Loucy (cell line): ENCODE measurements at regions not wholly inside any gene's neighbourhood (a gene's known extent, or its start where the extent isn't known, plus 50 kb on each side); places are given as distances from the start of the nearest gene placed in this dataset.

Experiments
- EZH2phosphoT487 ChIP-seq: fragments of 200-600 bp; IDR thresholded peaks from 2 replicates; pipeline ENCODE4 v1.6.1; 2018; ENCODE audit warnings: antibody characterized with exemption, mild to moderate bottlenecking, moderate library complexity, borderline replicate concordance
- TF ChIP-seq, protein P1 (sequence below): fragments of 200-600 bp; sonication (generic); conservative IDR thresholded peaks from 2 replicates; pipeline ENCODE4 v1.5.1; 2014; ENCODE audit warnings: mild to moderate bottlenecking, antibody characterized with exemption, low read length

DNA sequence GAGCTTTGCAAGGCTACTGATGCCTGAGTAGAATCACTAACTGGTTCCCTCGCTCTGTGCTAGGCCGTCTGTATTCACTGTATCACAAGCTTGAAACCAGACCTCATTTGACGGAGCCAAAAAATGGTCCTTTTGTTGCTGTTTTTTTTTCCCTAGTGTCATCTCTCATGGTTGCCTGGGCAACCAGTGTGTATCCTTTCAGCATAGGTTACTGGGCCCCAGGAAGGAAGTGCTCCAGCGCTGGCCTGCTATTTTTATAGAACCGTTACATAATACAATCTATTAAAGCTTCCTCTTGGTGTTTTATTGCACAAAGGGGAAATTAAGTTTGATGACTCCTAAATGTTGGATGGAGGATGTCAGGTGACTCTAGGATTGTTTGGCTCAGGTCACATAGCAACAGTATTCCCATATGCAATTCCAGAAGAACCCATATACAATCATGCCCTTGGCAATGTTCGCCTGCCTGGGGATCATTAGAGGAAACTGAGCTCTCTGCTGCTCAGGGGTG lies 220.4 kb downstream of the SPRY1 start:
- TF ChIP-seq, protein P1, sequence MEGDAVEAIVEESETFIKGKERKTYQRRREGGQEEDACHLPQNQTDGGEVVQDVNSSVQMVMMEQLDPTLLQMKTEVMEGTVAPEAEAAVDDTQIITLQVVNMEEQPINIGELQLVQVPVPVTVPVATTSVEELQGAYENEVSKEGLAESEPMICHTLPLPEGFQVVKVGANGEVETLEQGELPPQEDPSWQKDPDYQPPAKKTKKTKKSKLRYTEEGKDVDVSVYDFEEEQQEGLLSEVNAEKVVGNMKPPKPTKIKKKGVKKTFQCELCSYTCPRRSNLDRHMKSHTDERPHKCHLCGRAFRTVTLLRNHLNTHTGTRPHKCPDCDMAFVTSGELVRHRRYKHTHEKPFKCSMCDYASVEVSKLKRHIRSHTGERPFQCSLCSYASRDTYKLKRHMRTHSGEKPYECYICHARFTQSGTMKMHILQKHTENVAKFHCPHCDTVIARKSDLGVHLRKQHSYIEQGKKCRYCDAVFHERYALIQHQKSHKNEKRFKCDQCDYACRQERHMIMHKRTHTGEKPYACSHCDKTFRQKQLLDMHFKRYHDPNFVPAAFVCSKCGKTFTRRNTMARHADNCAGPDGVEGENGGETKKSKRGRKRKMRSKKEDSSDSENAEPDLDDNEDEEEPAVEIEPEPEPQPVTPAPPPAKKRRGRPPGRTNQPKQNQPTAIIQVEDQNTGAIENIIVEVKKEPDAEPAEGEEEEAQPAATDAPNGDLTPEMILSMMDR: no peak
- TF ChIP-seq EZH2phosphoT487: no peak
